K562 (cell line): ENCODE measurements at regions not wholly inside any gene's neighbourhood (a gene's known extent, or its start where the extent isn't known, plus 50 kb on each side); places are given as distances from the start of the nearest gene placed in this dataset.

ENCODE experiments used
- C11orf30 ChIP-seq: fragments of 450-650 bp; IDR thresholded peaks from 2 replicates; pipeline ENCODE4 v1.6.1; 2016; ENCODE audit warnings: low read depth, mild to moderate bottlenecking
- FOXP1 ChIP-seq: sonication (generic); formaldehyde crosslinking; IDR thresholded peaks from 2 replicates; pipeline ENCODE4 v1.8.0; 2022; ENCODE audit warnings: mild to moderate bottlenecking, missing genetic modification reagents
- HNRNPH1 ChIP-seq: fragments of 200-400 bp; formaldehyde crosslinking; optimal IDR thresholded peaks from 2 replicates; pipeline ENCODE3; 2017; ENCODE audit warnings: low read depth, mild to moderate bottlenecking, low read length, moderate library complexity
- NFATC3 ChIP-seq: fragments of 450-650 bp; IDR thresholded peaks from 2 replicates; pipeline ENCODE4 v1.6.1; 2017; ENCODE audit warnings: mild to moderate bottlenecking
- NFIC ChIP-seq: fragments of 450-650 bp; IDR thresholded peaks from 2 replicates; pipeline ENCODE4 v1.6.1; 2017; ENCODE audit warnings: mild to moderate bottlenecking, inconsistent platforms
- NFRKB ChIP-seq: fragments of 450-650 bp; IDR thresholded peaks from 2 replicates; pipeline ENCODE4 v1.6.1; 2016; ENCODE audit warnings: low read depth
- PBX2 ChIP-seq, 2 experiments: IDR thresholded peaks in 1 of 2; conservative IDR thresholded peaks in 1 of 2; 2 replicates each; pipeline ENCODE4 v1.6.1; 2016; ENCODE audit warnings: low read depth in 2 of 2, mild to moderate bottlenecking in 1 of 2, missing compliant biosample characterization in 1 of 2, missing genetic modification characterization in 1 of 2, moderate library complexity in 1 of 2
- SIN3A ChIP-seq, 2 experiments: fragments of 150-350 bp in 1 of 2; IDR thresholded peaks; 2 replicates each; pipeline ENCODE4 v1.6.1; 2011 to 2016; ENCODE audit warnings: borderline replicate concordance in 2 of 2, low read depth in 2 of 2, low read length in 2 of 2, mild to moderate bottlenecking in 2 of 2, moderate library complexity in 2 of 2; ENCODE audit not compliant: control insufficient read depth in 1 of 2
- TCF7 ChIP-seq: sonication (generic); IDR thresholded peaks from 2 replicates; pipeline ENCODE4 v1.6.1; 2016; ENCODE audit warnings: antibody characterized with exemption, borderline replicate concordance
- ZNF324 ChIP-seq: fragments of 250-450 bp; sonication (Bioruptor Pico); IDR thresholded peaks from 2 replicates; pipeline ENCODE4 v1.4.0; 2020; ENCODE audit warnings: mild to moderate bottlenecking
- ZNF518B ChIP-seq: fragments of 250-450 bp; sonication (Bioruptor Pico); IDR thresholded peaks from 2 replicates; pipeline ENCODE4 v1.5.0; 2021; ENCODE audit warnings: mild to moderate bottlenecking, moderate library complexity
- ZNF79 ChIP-seq: fragments of 250-450 bp; sonication (Bioruptor Pico); IDR thresholded peaks from 2 replicates; pipeline ENCODE4 v1.4.0; 2020; ENCODE audit warnings: low read depth, mild to moderate bottlenecking, moderate library complexity

GRCh38 chr2:125445495-125445894, 1210.5 kb upstream of the GYPC start (continued):
- TF ChIP-seq C11orf30, result no peak
- TF ChIP-seq NFRKB, result no peak
- no peak for TF ChIP-seq ZNF79 (CRISPR knock-in tag)
- no peak for TF ChIP-seq HNRNPH1
- TF ChIP-seq ZNF324 (CRISPR knock-in tag), result no peak
- no peak for TF ChIP-seq PBX2 (CRISPR knock-in tag; IDR thresholded peaks at IDR 0.05; ENCODE audit: low read depth)
- TF ChIP-seq PBX2 (tag; conservative IDR thresholded peaks at IDR 0.05; ENCODE audit: low read depth), result no peak
- no peak for TF ChIP-seq SIN3A (IDR thresholded peaks at IDR 0.05; ENCODE audit: borderline replicate concordance in 2 of 2, control insufficient read depth in 1 of 2, low read depth in 2 of 2, low read length in 2 of 2)
- TF ChIP-seq NFIC, result no peak
- TF ChIP-seq TCF7, result no peak
- TF ChIP-seq FOXP1 (CRISPR knock-in tag), result no peak
- TF ChIP-seq ZNF518B (CRISPR knock-in tag), result no peak
- no peak for TF ChIP-seq NFATC3
